ENCODE measurements at regions not wholly inside any gene's neighbourhood (a gene's known extent, or its start where the extent isn't known, plus 50 kb on each side); places are given as distances from the start of the nearest gene placed in this dataset.

DNA sequence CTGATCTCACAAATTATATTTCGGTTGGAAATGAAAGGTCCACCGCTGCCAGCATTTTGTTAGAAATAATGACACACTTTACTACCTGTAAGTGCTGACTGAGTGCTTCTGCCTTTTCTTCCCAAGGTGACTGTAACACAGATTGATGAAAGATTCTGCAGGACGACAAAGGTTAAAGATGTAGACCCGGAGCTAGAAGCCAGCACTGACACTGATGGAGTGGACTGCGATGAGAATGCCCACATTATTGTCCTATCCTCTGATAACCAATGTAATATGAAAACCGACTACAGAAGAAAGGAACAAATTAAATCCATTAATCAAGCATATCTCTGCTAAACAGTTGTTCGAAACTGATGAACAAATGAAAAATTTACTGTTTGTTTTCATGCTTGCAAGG is 666.5 kb downstream of the GBE1 start:
- TF ChIP-seq POLR2A (IDR thresholded peaks at IDR 0.05; ENCODE audit: low read length): no peak
- no peak for TF ChIP-seq NR3C1 (IDR thresholded peaks at IDR 0.05)

Data from A549 (cell line).